ENCODE measurements at regions not wholly inside any gene's neighbourhood (a gene's known extent, or its start where the extent isn't known, plus 50 kb on each side); places are given as distances from the start of the nearest gene placed in this dataset.
"Not testable (repeated sequence)": the region's sequence is repeated elsewhere in the genome, so short reads cannot be mapped to it uniquely, and the experiment has no call there.

GRCh38 chr7:65216469-65216868 is 157.2 kb upstream of the ZNF92 start:
- intact Hi-C loops (cut with micrococcal nuclease): no loop called here
- peaks cover 0 to 4% (median 3%) of the 10 kb centered on the region in 3 donors for H3K27me3 Mint-ChIP-seq (ENCODE audit: low read depth in 3 of 3)
- Histone ChIP-seq H3K9me3 (replicated peaks in 1 of 2; ENCODE audit: control insufficient read depth in 1 of 2, insufficient read depth in 1 of 2, low read length in 2 of 2) (no peaks in the 10 kb centered on the region), H3K27me3 (ENCODE audit: control insufficient read depth in 2 of 2, insufficient read depth in 2 of 2, low read length in 2 of 2) (no peaks in the 10 kb centered on the region), H3K36me3 (replicated peaks in 1 of 2; ENCODE audit: control insufficient read depth in 1 of 2, insufficient read depth in 2 of 2, low read length in 2 of 2) (no peaks in the 10 kb centered on the region), H3K9ac (ENCODE audit: insufficient read depth, low read length, poor library complexity, severe bottlenecking) (no peak overlapping the region), H3K4me1 (ENCODE audit: control insufficient read depth in 1 of 2, insufficient read depth in 2 of 2, low read length in 2 of 2) (no peaks in the 10 kb centered on the region), H3K4me2 (replicated peaks; ENCODE audit: extremely low read depth, low read length, poor library complexity, severe bottlenecking) (no peak overlapping the region), H3K4me3 (replicated peaks in 1 of 3; ENCODE audit: low read depth in 2 of 3, low read length in 3 of 3) (no peak overlapping the region), H4K20me1 (ENCODE audit: insufficient read depth, low read length) (no peaks in the 10 kb centered on the region), H2AFZ (ENCODE audit: insufficient read depth, low read depth, low read length, poor library complexity, severe bottlenecking) (no peak overlapping the region), H3K27ac (ENCODE audit: low read depth in 1 of 2, low read length in 2 of 2) (no peak overlapping the region), H3K79me2 (ENCODE audit: insufficient read depth, low read length) (no peaks in the 10 kb centered on the region)
- no peak overlapping the region for H3K27ac Mint-ChIP-seq
- H3K4me3 Mint-ChIP-seq: no peak overlapping the region
- TF ChIP-seq CTCF (IDR thresholded peaks at IDR 0.05): peak; percentile 66
- no peaks in the 10 kb centered on the region for H3K4me1 Mint-ChIP-seq
- H3K9me3 Mint-ChIP-seq: peaks cover 0 to 2% (median 0%) of the 10 kb centered on the region in 7 donors
- DNase-seq: peak; percentile 7 to 17 (median 12)
- no peaks in the 10 kb centered on the region for H3K36me3 Mint-ChIP-seq
- 28% methylated on average over 8 of the region's 8 CpGs for WGBS (ENCODE audit: insufficient coverage)

- H3K27ac ChIP-seq (ENCODE audit: low read depth in 1 of 2, low read length in 2 of 2); H3K4me3 Mint-ChIP-seq; H3K4me2 ChIP-seq (replicated peaks; ENCODE audit: extremely low read depth, low read length, poor library complexity, severe bottlenecking); H3K9ac ChIP-seq (ENCODE audit: insufficient read depth, low read length, poor library complexity, severe bottlenecking); H4K20me1 ChIP-seq (ENCODE audit: insufficient read depth, low read length); H3K79me2 ChIP-seq (ENCODE audit: insufficient read depth, low read length); H3K4me3 ChIP-seq (replicated peaks in 1 of 3; ENCODE audit: low read depth in 2 of 3, low read length in 3 of 3); H3K36me3 Mint-ChIP-seq; intact Hi-C loops (cut with micrococcal nuclease); H3K4me1 ChIP-seq (ENCODE audit: control insufficient read depth in 1 of 2, insufficient read depth in 2 of 2, low read length in 2 of 2); H2AFZ ChIP-seq (ENCODE audit: insufficient read depth, low read depth, low read length, poor library complexity, severe bottlenecking); H3K9me3 ChIP-seq (replicated peaks in 1 of 2; ENCODE audit: control insufficient read depth in 1 of 2, insufficient read depth in 1 of 2, low read length in 2 of 2); H3K27me3 ChIP-seq (ENCODE audit: control insufficient read depth in 2 of 2, insufficient read depth in 2 of 2, low read length in 2 of 2); H3K4me1 Mint-ChIP-seq; H3K27me3 Mint-ChIP-seq (ENCODE audit: low read depth in 3 of 3); H3K9me3 Mint-ChIP-seq; H3K27ac Mint-ChIP-seq; H3K36me3 ChIP-seq (replicated peaks in 1 of 2; ENCODE audit: control insufficient read depth in 1 of 2, insufficient read depth in 2 of 2, low read length in 2 of 2); DNase-seq: not testable (repeated sequence)
- no CpG with 5 or more reads among the region's 1 CpG for WGBS (ENCODE audit: insufficient coverage)
Observed at GRCh38 chr7:65213260-65213659, 160.4 kb upstream of the ZNF92 start.

- H4K20me1 ChIP-seq (ENCODE audit: insufficient read depth, low read length); intact Hi-C loops (cut with micrococcal nuclease); H3K36me3 ChIP-seq (replicated peaks in 1 of 2; ENCODE audit: control insufficient read depth in 1 of 2, insufficient read depth in 2 of 2, low read length in 2 of 2); H3K9me3 Mint-ChIP-seq; H3K9me3 ChIP-seq (replicated peaks in 1 of 2; ENCODE audit: control insufficient read depth in 1 of 2, insufficient read depth in 1 of 2, low read length in 2 of 2); H3K27ac Mint-ChIP-seq; H3K9ac ChIP-seq (ENCODE audit: insufficient read depth, low read length, poor library complexity, severe bottlenecking); H3K4me2 ChIP-seq (replicated peaks; ENCODE audit: extremely low read depth, low read length, poor library complexity, severe bottlenecking); H3K4me1 Mint-ChIP-seq; H3K4me1 ChIP-seq (ENCODE audit: control insufficient read depth in 1 of 2, insufficient read depth in 2 of 2, low read length in 2 of 2); H3K79me2 ChIP-seq (ENCODE audit: insufficient read depth, low read length); H3K27me3 Mint-ChIP-seq (ENCODE audit: low read depth in 3 of 3); DNase-seq; H2AFZ ChIP-seq (ENCODE audit: insufficient read depth, low read depth, low read length, poor library complexity, severe bottlenecking); H3K27ac ChIP-seq (ENCODE audit: low read depth in 1 of 2, low read length in 2 of 2); H3K36me3 Mint-ChIP-seq; H3K4me3 ChIP-seq (replicated peaks in 1 of 3; ENCODE audit: low read depth in 2 of 3, low read length in 3 of 3); H3K27me3 ChIP-seq (ENCODE audit: control insufficient read depth in 2 of 2, insufficient read depth in 2 of 2, low read length in 2 of 2); H3K4me3 Mint-ChIP-seq: not testable (repeated sequence)
- WGBS (ENCODE audit: insufficient coverage): no CpG with 5 or more reads among the region's 1 CpG
Observed at GRCh38 chr7:65199221-65199620, 174.4 kb upstream of the ZNF92 start.

GRCh38 chr7:65193334-65194058 is 180.2 kb upstream of the ZNF92 start:
- H3K27ac Mint-ChIP-seq; H4K20me1 ChIP-seq (ENCODE audit: insufficient read depth, low read length); H3K36me3 Mint-ChIP-seq; H3K27me3 ChIP-seq (ENCODE audit: control insufficient read depth in 2 of 2, insufficient read depth in 2 of 2, low read length in 2 of 2); H3K4me1 ChIP-seq (ENCODE audit: control insufficient read depth in 1 of 2, insufficient read depth in 2 of 2, low read length in 2 of 2); H3K79me2 ChIP-seq (ENCODE audit: insufficient read depth, low read length); H3K9ac ChIP-seq (ENCODE audit: insufficient read depth, low read length, poor library complexity, severe bottlenecking); H3K4me3 Mint-ChIP-seq; H3K27me3 Mint-ChIP-seq (ENCODE audit: low read depth in 3 of 3); H3K9me3 ChIP-seq (replicated peaks in 1 of 2; ENCODE audit: control insufficient read depth in 1 of 2, insufficient read depth in 1 of 2, low read length in 2 of 2); H3K9me3 Mint-ChIP-seq; H2AFZ ChIP-seq (ENCODE audit: insufficient read depth, low read depth, low read length, poor library complexity, severe bottlenecking); H3K36me3 ChIP-seq (replicated peaks in 1 of 2; ENCODE audit: control insufficient read depth in 1 of 2, insufficient read depth in 2 of 2, low read length in 2 of 2); H3K4me3 ChIP-seq (replicated peaks in 1 of 3; ENCODE audit: low read depth in 2 of 3, low read length in 3 of 3); H3K4me2 ChIP-seq (replicated peaks; ENCODE audit: extremely low read depth, low read length, poor library complexity, severe bottlenecking); H3K4me1 Mint-ChIP-seq; DNase-seq; intact Hi-C loops (cut with micrococcal nuclease); H3K27ac ChIP-seq (ENCODE audit: low read depth in 1 of 2, low read length in 2 of 2): not testable (repeated sequence)
- no CpG with 5 or more reads among the region's 8 CpGs for WGBS (ENCODE audit: insufficient coverage)
